GM11168 (cell line): ENCODE measurements at regions not wholly inside any gene's neighbourhood (a gene's known extent, or its start where the extent isn't known, plus 50 kb on each side); places are given as distances from the start of the nearest gene placed in this dataset.

Experiments used
- in situ Hi-C: fragments of 300-500 bp; cut with MboI; formaldehyde crosslinking; loops from one replicate; pipeline ENCODE4 v1.12.0; 2022; ENCODE audit warnings: low sequenced_read_pairs; ENCODE audit not compliant: unreplicated experiment

DNA sequence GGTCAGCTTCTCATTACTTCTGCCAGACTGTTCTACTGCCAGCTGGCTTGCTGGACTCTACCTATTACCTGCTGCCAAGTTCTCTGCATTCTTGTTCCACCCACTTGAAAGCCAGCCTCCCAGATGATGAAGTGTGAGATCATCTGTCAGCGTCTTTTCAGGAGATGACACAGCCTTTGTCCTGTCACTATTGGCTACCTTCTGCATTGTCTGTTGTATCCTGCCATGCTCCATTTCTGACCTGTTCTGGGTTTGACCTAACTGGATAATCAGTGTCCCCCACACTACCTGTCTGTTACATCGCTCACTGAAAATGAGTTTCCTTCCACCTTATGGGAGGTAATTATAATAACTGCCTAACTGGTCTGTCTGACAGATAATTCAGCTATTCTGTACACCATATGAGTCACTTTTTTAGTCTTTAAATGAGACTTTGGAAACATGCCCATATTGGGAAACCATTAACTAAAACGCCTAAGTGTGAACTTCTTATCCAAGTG lies 520.6 kb downstream of the METTL4 start:
- in situ Hi-C loops, result no loop called here

GRCh38 chr18:2053490-2054089 lies 517.7 kb downstream of the METTL4 start:
- in situ Hi-C loops, result no loop called here

DNA sequence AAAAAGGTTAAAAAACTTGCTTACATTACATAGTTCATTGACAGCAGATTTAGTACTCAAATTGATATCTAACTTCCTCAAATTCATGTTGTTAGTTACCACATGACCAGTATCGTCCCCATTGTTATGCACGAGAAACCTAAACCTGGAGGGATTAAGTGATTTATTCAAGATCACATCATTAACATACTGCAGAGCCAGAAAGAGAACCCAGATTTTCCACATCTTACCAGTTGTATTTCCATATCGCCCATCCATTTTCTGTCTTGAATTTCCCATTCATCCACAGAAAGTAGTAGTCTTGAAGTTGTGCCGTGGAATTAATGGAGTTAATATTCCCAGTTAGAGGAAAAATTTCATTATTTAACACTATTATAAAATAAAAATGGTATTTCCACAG lies 512.0 kb downstream of the METTL4 start:
- in situ Hi-C loops, result no loop called here

GRCh38 chr18:2060086-2060485 lies 511.2 kb downstream of the METTL4 start:
- in situ Hi-C loops, result no loop called here

GRCh38 chr18:2070631-2071030 lies 500.7 kb downstream of the METTL4 start:
- in situ Hi-C loops, result no loop called here

- in situ Hi-C loops, result no loop called here
These were observed 495.8 kb downstream of the METTL4 start for GRCh38 chr18:2075499-2075898.

DNA sequence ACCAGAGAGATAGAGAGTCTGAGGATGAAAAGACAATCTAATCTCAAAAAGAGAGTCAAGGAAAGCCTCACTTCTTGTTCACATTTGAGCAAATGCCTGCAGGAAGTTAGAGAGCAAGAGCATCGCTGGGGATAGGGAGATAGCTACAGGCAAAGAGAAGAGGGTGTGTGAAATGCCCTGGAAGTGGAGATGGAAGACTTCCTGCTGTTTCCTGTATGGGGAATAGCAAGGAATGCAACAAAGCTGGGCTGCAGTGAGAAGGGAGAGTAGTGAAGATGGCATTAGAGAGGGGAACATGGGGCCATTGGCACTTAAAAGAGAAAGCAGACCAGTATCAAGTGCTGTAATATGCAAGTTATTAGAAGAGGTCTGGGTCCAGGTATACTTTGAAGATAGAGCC lies 488.6 kb downstream of the METTL4 start:
- in situ Hi-C loops, result no loop called here

DNA sequence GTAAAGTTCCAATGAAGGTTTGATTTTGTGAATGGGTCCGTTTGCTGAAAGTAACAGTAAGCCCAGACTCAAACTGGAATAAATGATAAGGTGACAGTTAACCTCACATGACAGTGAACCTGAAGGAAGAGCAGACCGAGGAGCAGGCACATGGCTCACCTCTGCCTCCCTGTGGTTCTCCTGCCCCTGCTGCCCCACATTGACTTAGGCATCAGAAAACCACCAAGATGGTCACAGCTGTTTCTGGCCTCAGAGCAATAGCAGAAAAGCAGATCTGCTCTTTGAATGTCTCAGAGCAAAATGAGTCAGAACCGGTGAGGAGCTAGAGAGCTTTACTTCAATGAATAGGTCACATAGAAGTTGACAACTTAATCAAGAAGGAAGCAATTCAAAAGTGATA lies 487.6 kb downstream of the METTL4 start:
- in situ Hi-C loops, result no loop called here

- in situ Hi-C loops, result no loop called here
These were observed 484.9 kb downstream of the METTL4 start for GRCh38 chr18:2086439-2086838.

- in situ Hi-C loops, result no loop called here
These were observed 483.2 kb downstream of the METTL4 start for GRCh38 chr18:2087877-2088673.

GRCh38 chr18:2089396-2089795 lies 481.9 kb downstream of the METTL4 start:
- in situ Hi-C loops, result no loop called here

DNA sequence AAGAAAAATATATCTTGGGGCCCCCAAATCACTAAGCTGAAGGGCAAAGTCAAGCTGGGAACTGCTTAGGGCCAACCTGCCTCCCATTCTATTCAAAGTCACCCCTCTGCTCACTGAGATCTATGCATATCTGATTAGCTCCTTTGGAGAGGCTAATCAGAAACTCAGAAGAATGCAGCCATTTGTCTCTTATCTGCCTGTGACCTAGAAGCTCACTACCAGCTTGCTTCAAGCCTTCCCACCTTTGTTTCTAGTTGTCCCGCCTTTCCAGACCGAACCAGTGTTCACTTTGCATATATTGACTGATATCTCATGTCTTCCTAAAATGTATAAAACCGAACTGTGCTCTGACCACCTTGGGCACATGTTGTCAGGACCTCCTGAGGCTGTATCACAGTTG lies 479.4 kb downstream of the METTL4 start:
- in situ Hi-C loops, result no loop called here

DNA sequence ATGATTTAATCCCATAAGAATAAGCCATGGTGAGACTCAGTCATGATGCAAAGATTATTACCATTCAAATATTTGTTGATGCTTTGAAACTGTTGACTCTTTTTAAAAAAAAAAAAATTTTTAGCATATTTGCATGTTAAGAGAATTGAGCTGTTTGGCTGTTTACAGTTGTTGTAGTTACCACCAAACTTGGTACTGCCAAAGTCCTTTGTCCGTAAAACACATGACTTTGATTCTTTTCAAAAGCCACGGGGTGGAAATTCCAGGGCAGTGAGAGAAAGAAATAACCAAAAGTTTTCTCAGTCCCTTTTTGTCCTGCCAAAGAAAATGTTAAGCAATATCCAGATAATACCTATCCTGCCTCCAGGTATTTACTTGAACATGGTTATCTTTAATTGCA lies 474.8 kb downstream of the METTL4 start:
- in situ Hi-C loops, result no loop called here

DNA sequence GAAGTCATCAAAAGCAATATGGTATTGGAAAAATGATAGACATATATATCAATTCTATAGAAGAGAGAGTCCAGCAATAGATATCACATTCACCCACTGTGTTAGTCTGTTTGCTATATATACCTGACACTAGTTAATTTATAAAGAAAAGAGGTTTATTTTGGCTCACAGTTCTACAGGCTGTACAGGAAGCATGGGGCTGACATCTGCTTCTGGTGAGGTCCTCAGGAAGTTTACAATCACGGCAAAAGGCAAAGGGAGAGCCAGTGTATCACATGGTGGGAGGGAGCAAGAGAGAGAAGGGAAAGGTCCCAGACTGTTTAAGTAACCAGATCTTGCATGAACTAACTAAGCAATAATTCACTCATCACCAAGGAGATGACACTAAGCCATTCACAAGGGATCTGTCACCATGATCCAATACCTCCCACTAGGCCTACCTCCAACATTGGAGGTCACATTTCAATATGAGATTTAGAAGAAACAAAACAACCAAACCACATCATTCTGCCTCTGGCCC lies 470.6 kb downstream of the METTL4 start:
- in situ Hi-C loops, result loop anchor here (25.0 kb wide), 1 partner anchor 437 kb away; no protein-coding TSS in a partner anchor

- in situ Hi-C loops, result loop anchor here (25.0 kb wide), 1 partner anchor 435 kb away; no protein-coding TSS in a partner anchor
These were observed 469.3 kb downstream of the METTL4 start for GRCh38 chr18:2102022-2102421.

DNA sequence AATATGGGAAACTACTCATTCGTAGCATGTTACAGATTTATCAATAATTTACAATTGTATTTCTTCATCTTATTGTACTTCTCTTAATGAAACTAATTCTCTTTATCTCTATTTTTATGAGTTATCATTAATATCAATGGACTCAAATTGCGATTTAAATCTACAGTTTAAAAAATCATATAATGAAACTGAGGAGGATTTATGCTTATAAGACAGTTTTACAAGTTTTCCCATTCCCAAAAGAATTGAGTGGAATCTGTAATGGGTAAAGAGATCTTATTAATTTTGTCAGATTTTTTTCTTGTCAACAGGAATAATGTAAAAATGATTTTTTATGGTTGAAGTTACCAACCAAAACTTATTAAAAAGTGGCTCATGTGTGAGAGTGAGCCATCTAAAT lies 468.0 kb downstream of the METTL4 start:
- in situ Hi-C loops, result loop anchor here (25.0 kb wide), 1 partner anchor 434 kb away; no protein-coding TSS in a partner anchor

DNA sequence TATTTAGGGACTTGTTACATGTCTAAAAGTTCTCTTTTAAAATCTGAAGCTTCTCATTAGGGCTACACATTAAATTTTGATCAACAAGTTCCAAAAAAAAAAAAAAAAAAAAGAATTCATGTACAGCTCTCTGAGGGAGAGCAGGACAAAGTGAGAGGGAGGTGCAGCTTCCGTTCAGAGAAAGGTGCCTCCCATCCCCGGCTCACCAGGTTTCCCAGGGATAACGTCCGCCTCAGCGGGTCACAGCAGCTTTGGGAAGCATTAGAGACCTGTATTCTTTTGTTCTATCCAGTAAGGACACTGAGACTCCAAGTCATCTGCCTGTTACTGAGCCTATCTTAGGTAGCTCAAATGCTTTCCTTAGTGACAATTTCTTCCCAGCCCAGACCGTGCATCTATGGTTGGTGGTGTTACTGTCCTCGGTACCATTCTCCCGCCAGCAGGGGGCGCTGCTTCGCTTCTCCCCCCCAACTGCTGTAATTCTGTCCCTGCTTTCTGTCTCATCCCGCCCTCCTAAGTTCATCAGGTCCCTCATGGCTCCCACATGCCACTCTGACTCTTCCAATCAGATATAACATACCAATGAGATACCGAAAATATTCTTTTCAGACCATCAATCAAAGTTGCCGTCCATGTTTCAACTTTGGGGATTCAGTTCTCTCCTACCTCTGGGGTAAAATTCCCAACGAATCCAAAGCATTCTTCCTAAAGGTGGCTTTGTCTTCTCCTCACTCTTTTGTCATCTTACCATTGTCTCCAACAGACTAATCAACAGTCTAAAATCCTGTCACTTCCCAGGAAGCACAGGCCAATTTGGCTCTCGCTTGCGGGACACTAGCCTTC lies 466.5 kb downstream of the METTL4 start:
- in situ Hi-C loops, result loop anchor here (25.0 kb wide), 1 partner anchor 432 kb away; no protein-coding TSS in a partner anchor

GRCh38 chr18:2108591-2108990 lies 462.7 kb downstream of the METTL4 start:
- in situ Hi-C loops, result loop anchor here (25.0 kb wide), 1 partner anchor 429 kb away; no protein-coding TSS in a partner anchor

- in situ Hi-C loops, result loop anchor here (25.0 kb wide), 1 partner anchor 426 kb away; no protein-coding TSS in a partner anchor
These were observed 459.8 kb downstream of the METTL4 start for GRCh38 chr18:2111456-2111855.

DNA sequence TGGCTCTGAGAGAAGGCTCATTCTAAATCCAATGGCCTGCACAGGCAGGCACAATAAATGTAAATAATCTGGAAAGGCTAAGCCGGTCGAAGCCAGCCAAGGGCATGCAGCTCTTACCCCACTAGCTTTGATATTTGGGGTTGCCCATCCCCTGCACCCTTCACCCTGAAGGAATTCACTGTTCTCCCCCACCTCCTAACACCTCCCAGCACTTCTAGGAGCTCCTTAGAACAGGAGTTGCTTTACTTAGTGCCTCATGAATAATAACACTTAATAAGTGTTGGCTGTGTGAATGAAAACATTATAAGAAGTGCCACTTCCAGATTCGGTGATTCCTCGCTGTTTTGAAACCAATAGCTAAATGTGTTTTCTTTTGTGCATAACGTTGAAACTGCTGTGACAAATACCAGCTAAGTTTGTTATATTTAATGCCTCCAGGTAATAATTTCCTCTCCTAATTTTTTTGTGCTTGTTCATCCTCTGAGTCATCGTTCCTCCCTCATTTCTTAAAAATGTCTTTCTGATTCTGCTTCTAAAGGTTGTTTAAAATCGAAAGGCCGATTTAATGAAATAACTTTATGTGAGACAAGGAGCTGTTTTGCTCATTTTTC lies 458.8 kb downstream of the METTL4 start:
- in situ Hi-C loops, result loop anchor here (25.0 kb wide), 1 partner anchor 425 kb away; no protein-coding TSS in a partner anchor
